Activated T-helper 1 cell treated with anti-CD3 and anti-CD28 coated beads, Interleukin-12 subunit alpha, Interleukin-12 subunit beta, Interleukin-2, Interleukin-4 antibody, amounts not matched to agents 30 ng/mL and 10 ng/mL and 1 ng/mL, durations not matched to agents 14 hours and 24 hours and 36 hours (primary cell): ENCODE measurements at regions not wholly inside any gene's neighbourhood (a gene's known extent, or its start where the extent isn't known, plus 50 kb on each side); places are given as distances from the start of the nearest gene placed in this dataset.

Experiments
- DNase-seq: peaks from one replicate; pipeline ENCODE4 v3.0.0; 2021; ENCODE audit warnings: low spot score
- H3K27ac Mint-ChIP-seq: one replicate; pipeline ENCODE4 v1.8.0; 2021; ENCODE audit warnings: mild to moderate bottlenecking, mixed read lengths
- H3K27me3 Mint-ChIP-seq: one replicate; pipeline ENCODE4 v1.8.0; 2022; ENCODE audit warnings: mild to moderate bottlenecking, moderate library complexity, mixed read lengths; ENCODE audit not compliant: insufficient read depth
- H3K36me3 Mint-ChIP-seq: one replicate; pipeline ENCODE4 v1.8.0; 2021; ENCODE audit warnings: low read depth, mixed read lengths
- H3K4me1 Mint-ChIP-seq: one replicate; pipeline ENCODE4 v1.8.0; 2021; ENCODE audit warnings: low read depth, mixed read lengths
- H3K4me3 Mint-ChIP-seq: one replicate; pipeline ENCODE4 v1.8.0; 2021; ENCODE audit warnings: mild to moderate bottlenecking, moderate library complexity, mixed read lengths
- H3K9me3 Mint-ChIP-seq: one replicate; pipeline ENCODE4 v1.8.0; 2021; ENCODE audit warnings: mixed read lengths
- intact Hi-C: fragments of 100-400 bp; cut with micrococcal nuclease; formaldehyde crosslinking; loops from one replicate; pipeline ENCODE4 v1.15.1; 2024

GRCh38 chr4:127179256-127180087, 453.3 kb upstream of the INTU start:
- Mint-ChIP-seq H3K27ac (no peak overlapping the region), H3K27me3 (no peaks in the 10 kb centered on the region), H3K4me1 (no peaks in the 10 kb centered on the region), H3K9me3 (peaks cover 6% of the 10 kb centered on the region), H3K4me3 (no peak overlapping the region), H3K36me3 (no peaks in the 10 kb centered on the region)
- intact Hi-C loops = no loop called here
- DNase-seq = no peak

- Mint-ChIP-seq H3K9me3 (peaks cover 14% of the 10 kb centered on the region), H3K36me3 (no peaks in the 10 kb centered on the region), H3K4me3 (no peak overlapping the region), H3K27me3 (no peaks in the 10 kb centered on the region), H3K4me1 (no peaks in the 10 kb centered on the region), H3K27ac (no peak overlapping the region)
- no peak for DNase-seq
- intact Hi-C loops = no loop called here
These were observed 451.8 kb upstream of the INTU start for GRCh38 chr4:127181001-127181400.

GRCh38 chr4:127182687-127183086, 450.1 kb upstream of the INTU start:
- Mint-ChIP-seq H3K27me3 (no peaks in the 10 kb centered on the region), H3K9me3 (peaks cover 14% of the 10 kb centered on the region)
- intact Hi-C loops = no loop called here

GRCh38 chr4:127188847-127189246, 443.9 kb upstream of the INTU start:
- DNase-seq = no peak
- H3K4me3 Mint-ChIP-seq = no peak overlapping the region
- no peaks in the 10 kb centered on the region for H3K36me3 Mint-ChIP-seq
- no peak overlapping the region for H3K27ac Mint-ChIP-seq
- no peaks in the 10 kb centered on the region for H3K4me1 Mint-ChIP-seq
- intact Hi-C loops = no loop called here
- H3K9me3 Mint-ChIP-seq = peaks cover 13% of the 10 kb centered on the region
- no peaks in the 10 kb centered on the region for H3K27me3 Mint-ChIP-seq

More at GRCh38 chr4:127182687-127183086, 450.1 kb upstream of the INTU start:
- Mint-ChIP-seq H3K4me3 (no peak overlapping the region), H3K27ac (no peak overlapping the region), H3K4me1 (no peaks in the 10 kb centered on the region), H3K36me3 (no peaks in the 10 kb centered on the region)
- DNase-seq = no peak

GRCh38 chr4:127194281-127194680, 438.5 kb upstream of the INTU start:
- no peak for DNase-seq
- Mint-ChIP-seq H3K27me3 (no peaks in the 10 kb centered on the region), H3K36me3 (no peaks in the 10 kb centered on the region), H3K27ac (no peak overlapping the region), H3K4me3 (no peak overlapping the region), H3K4me1 (no peaks in the 10 kb centered on the region), H3K9me3 (peaks cover 12% of the 10 kb centered on the region)
- intact Hi-C loops = no loop called here

GRCh38 chr4:127196655-127197352, 436.0 kb upstream of the INTU start:
- no peak for DNase-seq
- Mint-ChIP-seq H3K36me3 (no peaks in the 10 kb centered on the region), H3K4me1 (no peaks in the 10 kb centered on the region), H3K27ac (no peak overlapping the region), H3K27me3 (no peaks in the 10 kb centered on the region), H3K4me3 (no peak overlapping the region), H3K9me3 (peaks cover 14% of the 10 kb centered on the region)
- intact Hi-C loops = no loop called here

- H3K27me3 Mint-ChIP-seq = no peaks in the 10 kb centered on the region
- H3K4me3 Mint-ChIP-seq = no peak overlapping the region
- no peaks in the 10 kb centered on the region for H3K36me3 Mint-ChIP-seq
- H3K9me3 Mint-ChIP-seq = peaks cover 8% of the 10 kb centered on the region
- intact Hi-C loops = no loop called here
- no peak overlapping the region for H3K27ac Mint-ChIP-seq
- no peaks in the 10 kb centered on the region for H3K4me1 Mint-ChIP-seq
- DNase-seq = no peak
These were observed 429.1 kb upstream of the INTU start for GRCh38 chr4:127203562-127204200.

- Mint-ChIP-seq H3K4me3 (no peak overlapping the region), H3K4me1 (no peaks in the 10 kb centered on the region), H3K36me3 (no peaks in the 10 kb centered on the region), H3K27ac (no peak overlapping the region), H3K9me3 (peaks cover 8% of the 10 kb centered on the region), H3K27me3 (no peaks in the 10 kb centered on the region)
- intact Hi-C loops = no loop called here
- DNase-seq = no peak
These were observed 428.4 kb upstream of the INTU start for GRCh38 chr4:127204322-127204721.

GRCh38 chr4:127209580-127210095, 423.1 kb upstream of the INTU start:
- Mint-ChIP-seq H3K36me3 (no peaks in the 10 kb centered on the region), H3K4me1 (no peaks in the 10 kb centered on the region), H3K4me3 (no peak overlapping the region), H3K27ac (no peak overlapping the region), H3K9me3 (no peaks in the 10 kb centered on the region), H3K27me3 (no peaks in the 10 kb centered on the region)
- intact Hi-C loops = no loop called here
- DNase-seq = no peak

- intact Hi-C loops = no loop called here
These were observed 421.7 kb upstream of the INTU start for GRCh38 chr4:127210893-127211649.

GRCh38 chr4:127211650-127212560, 420.9 kb upstream of the INTU start:
- H3K4me3 Mint-ChIP-seq = no peak overlapping the region
- H3K9me3 Mint-ChIP-seq = no peaks in the 10 kb centered on the region
- no peak overlapping the region for H3K27ac Mint-ChIP-seq
- DNase-seq = no peak
- intact Hi-C loops = no loop called here
- H3K4me1 Mint-ChIP-seq = no peaks in the 10 kb centered on the region
- no peaks in the 10 kb centered on the region for H3K36me3 Mint-ChIP-seq
- H3K27me3 Mint-ChIP-seq = no peaks in the 10 kb centered on the region

More at GRCh38 chr4:127210893-127211649, 421.7 kb upstream of the INTU start:
- H3K36me3 Mint-ChIP-seq = no peaks in the 10 kb centered on the region
- H3K27ac Mint-ChIP-seq = no peak overlapping the region
- H3K9me3 Mint-ChIP-seq = no peaks in the 10 kb centered on the region
- no peak overlapping the region for H3K4me3 Mint-ChIP-seq
- no peaks in the 10 kb centered on the region for H3K27me3 Mint-ChIP-seq
- no peaks in the 10 kb centered on the region for H3K4me1 Mint-ChIP-seq
- DNase-seq = no peak

GRCh38 chr4:127212701-127213100, 420.1 kb upstream of the INTU start:
- Mint-ChIP-seq H3K4me3 (no peak overlapping the region), H3K9me3 (no peaks in the 10 kb centered on the region), H3K27me3 (no peaks in the 10 kb centered on the region), H3K4me1 (no peaks in the 10 kb centered on the region), H3K36me3 (no peaks in the 10 kb centered on the region), H3K27ac (no peak overlapping the region)
- intact Hi-C loops = no loop called here
- no peak for DNase-seq
